Activated T-helper 1 cell treated with anti-CD3 and anti-CD28 coated beads, Interleukin-12 subunit alpha, Interleukin-12 subunit beta, Interleukin-2, Interleukin-4 antibody, amounts not matched to agents 30 ng/mL and 10 ng/mL and 1 ng/mL, durations not matched to agents 14 hours and 24 hours and 36 hours (primary cell): ENCODE measurements at regions not wholly inside any gene's neighbourhood (a gene's known extent, or its start where the extent isn't known, plus 50 kb on each side); places are given as distances from the start of the nearest gene placed in this dataset.

Source experiments
- DNase-seq: peaks from one replicate; pipeline ENCODE4 v3.0.0; 2021; ENCODE audit warnings: low spot score
- H3K27ac Mint-ChIP-seq: one replicate; pipeline ENCODE4 v1.8.0; 2021; ENCODE audit warnings: mild to moderate bottlenecking, mixed read lengths
- H3K27me3 Mint-ChIP-seq: one replicate; pipeline ENCODE4 v1.8.0; 2022; ENCODE audit warnings: mild to moderate bottlenecking, moderate library complexity, mixed read lengths; ENCODE audit not compliant: insufficient read depth
- H3K36me3 Mint-ChIP-seq: one replicate; pipeline ENCODE4 v1.8.0; 2021; ENCODE audit warnings: low read depth, mixed read lengths
- H3K4me1 Mint-ChIP-seq: one replicate; pipeline ENCODE4 v1.8.0; 2021; ENCODE audit warnings: low read depth, mixed read lengths
- H3K4me3 Mint-ChIP-seq: one replicate; pipeline ENCODE4 v1.8.0; 2021; ENCODE audit warnings: mild to moderate bottlenecking, moderate library complexity, mixed read lengths
- H3K9me3 Mint-ChIP-seq: one replicate; pipeline ENCODE4 v1.8.0; 2021; ENCODE audit warnings: mixed read lengths
- intact Hi-C: fragments of 100-400 bp; cut with micrococcal nuclease; formaldehyde crosslinking; loops from one replicate; pipeline ENCODE4 v1.15.1; 2024

DNA sequence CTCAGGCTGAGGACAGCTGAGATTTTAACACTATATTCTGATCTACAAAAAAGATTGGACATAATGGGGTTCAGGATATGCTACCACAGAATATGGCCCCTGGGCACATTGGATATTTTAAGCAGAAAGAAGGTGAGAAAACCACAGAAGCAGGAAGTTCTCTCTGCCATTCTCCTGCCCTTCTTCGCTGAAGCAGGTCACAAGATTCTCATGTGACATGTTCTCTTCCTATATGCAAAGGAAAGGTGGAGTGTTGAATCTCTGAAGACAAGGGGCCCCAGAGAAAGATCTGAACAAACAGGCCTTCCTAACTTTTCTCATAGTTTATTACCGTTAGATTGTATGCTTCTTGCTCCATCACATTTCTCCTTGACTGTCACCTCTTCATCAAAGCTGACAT lies 285.7 kb downstream of the S1PR1 start:
- H3K9me3 Mint-ChIP-seq, result no peaks in the 10 kb centered on the region
- no peaks in the 10 kb centered on the region for H3K36me3 Mint-ChIP-seq
- intact Hi-C loops, result no loop called here
- DNase-seq, result no peak
- H3K27me3 Mint-ChIP-seq, result peaks cover 14% of the 10 kb centered on the region
- H3K4me1 Mint-ChIP-seq, result no peaks in the 10 kb centered on the region
- H3K4me3 Mint-ChIP-seq, result no peak overlapping the region
- no peak overlapping the region for H3K27ac Mint-ChIP-seq

DNA sequence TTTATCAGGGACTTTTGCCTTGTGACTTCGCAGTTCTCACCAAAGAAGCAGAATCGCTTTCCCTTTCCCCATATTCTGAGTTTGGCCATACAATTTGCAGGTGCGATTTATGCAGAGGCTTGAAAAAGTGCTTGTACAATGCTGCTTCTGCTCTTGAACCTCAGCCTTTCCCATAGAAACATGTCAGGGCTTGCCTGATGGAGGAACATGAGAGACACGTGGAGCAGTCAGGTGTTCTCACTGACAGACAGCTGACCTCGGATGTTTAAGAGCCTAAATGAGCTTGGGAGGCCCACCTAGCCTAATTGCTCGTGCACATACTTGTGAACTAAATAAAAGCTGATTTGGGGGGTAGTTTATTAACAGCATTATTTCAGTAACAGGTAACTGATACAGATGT lies 290.0 kb downstream of the S1PR1 start:
- H3K4me3 Mint-ChIP-seq, result no peak overlapping the region
- H3K4me1 Mint-ChIP-seq, result no peaks in the 10 kb centered on the region
- no peak for DNase-seq
- no peaks in the 10 kb centered on the region for H3K9me3 Mint-ChIP-seq
- no peak overlapping the region for H3K27ac Mint-ChIP-seq
- intact Hi-C loops, result no loop called here
- peaks cover 3% of the 10 kb centered on the region for H3K27me3 Mint-ChIP-seq
- no peaks in the 10 kb centered on the region for H3K36me3 Mint-ChIP-seq

GRCh38 chr1:101532377-101532776 lies 295.6 kb downstream of the S1PR1 start:
- Mint-ChIP-seq H3K4me1 (no peaks in the 10 kb centered on the region), H3K27me3 (peaks cover 3% of the 10 kb centered on the region), H3K4me3 (no peak overlapping the region), H3K36me3 (no peaks in the 10 kb centered on the region), H3K27ac (no peak overlapping the region), H3K9me3 (no peaks in the 10 kb centered on the region)
- no peak for DNase-seq
- intact Hi-C loops, result no loop called here

- no peak for DNase-seq
- Mint-ChIP-seq H3K4me3 (no peak overlapping the region), H3K27me3 (peaks cover 2% of the 10 kb centered on the region), H3K36me3 (no peaks in the 10 kb centered on the region), H3K27ac (no peak overlapping the region), H3K4me1 (no peaks in the 10 kb centered on the region), H3K9me3 (no peaks in the 10 kb centered on the region)
- intact Hi-C loops, result no loop called here
These were observed 303.3 kb downstream of the S1PR1 start for GRCh38 chr1:101540161-101540560.

- intact Hi-C loops, result no loop called here
- DNase-seq, result no peak
- Mint-ChIP-seq H3K9me3 (no peaks in the 10 kb centered on the region), H3K27me3 (peaks cover 2% of the 10 kb centered on the region), H3K27ac (no peak overlapping the region), H3K4me3 (no peak overlapping the region), H3K36me3 (no peaks in the 10 kb centered on the region), H3K4me1 (no peaks in the 10 kb centered on the region)
These were observed 310.1 kb downstream of the S1PR1 start for GRCh38 chr1:101546885-101547284.

DNA sequence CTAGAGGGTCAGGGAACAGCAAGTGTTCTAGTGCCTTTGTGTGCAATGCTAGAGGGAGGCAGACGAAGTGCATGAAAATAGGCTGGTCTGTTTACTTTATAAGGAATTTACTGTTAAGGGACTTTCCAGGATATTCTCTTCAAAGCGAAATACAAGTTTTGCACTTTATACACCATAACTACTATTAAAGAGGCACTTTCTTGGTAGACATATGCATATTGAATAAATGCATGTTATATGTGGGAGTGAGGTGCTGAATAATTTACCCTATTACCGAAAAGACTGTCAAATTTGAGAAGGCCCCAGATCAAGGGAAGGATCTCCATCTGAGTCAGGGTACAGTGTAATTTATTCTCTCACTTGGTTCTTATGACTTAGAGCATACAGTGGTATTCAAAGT lies 310.5 kb downstream of the S1PR1 start:
- H3K4me3 Mint-ChIP-seq, result no peak overlapping the region
- intact Hi-C loops, result no loop called here
- peaks cover 2% of the 10 kb centered on the region for H3K27me3 Mint-ChIP-seq
- no peaks in the 10 kb centered on the region for H3K36me3 Mint-ChIP-seq
- no peaks in the 10 kb centered on the region for H3K4me1 Mint-ChIP-seq
- no peak overlapping the region for H3K27ac Mint-ChIP-seq
- no peak for DNase-seq
- no peaks in the 10 kb centered on the region for H3K9me3 Mint-ChIP-seq

- H3K27ac Mint-ChIP-seq, result no peak overlapping the region
- no peaks in the 10 kb centered on the region for H3K4me1 Mint-ChIP-seq
- H3K27me3 Mint-ChIP-seq, result peaks cover 2% of the 10 kb centered on the region
- no peaks in the 10 kb centered on the region for H3K9me3 Mint-ChIP-seq
- no peak overlapping the region for H3K4me3 Mint-ChIP-seq
- no peaks in the 10 kb centered on the region for H3K36me3 Mint-ChIP-seq
- intact Hi-C loops, result no loop called here
- DNase-seq, result no peak
These were observed 311.6 kb downstream of the S1PR1 start for GRCh38 chr1:101548376-101548775.

GRCh38 chr1:101550581-101550980 lies 313.8 kb downstream of the S1PR1 start:
- H3K27me3 Mint-ChIP-seq, result no peaks in the 10 kb centered on the region
- H3K27ac Mint-ChIP-seq, result no peak overlapping the region
- H3K4me3 Mint-ChIP-seq, result no peak overlapping the region
- H3K4me1 Mint-ChIP-seq, result no peaks in the 10 kb centered on the region
- intact Hi-C loops, result no loop called here
- no peaks in the 10 kb centered on the region for H3K9me3 Mint-ChIP-seq
- no peak for DNase-seq
- no peaks in the 10 kb centered on the region for H3K36me3 Mint-ChIP-seq

GRCh38 chr1:101566883-101567538 lies 330.2 kb downstream of the S1PR1 start:
- H3K4me3 Mint-ChIP-seq, result no peak overlapping the region
- H3K4me1 Mint-ChIP-seq, result no peaks in the 10 kb centered on the region
- no peaks in the 10 kb centered on the region for H3K36me3 Mint-ChIP-seq
- no peak for DNase-seq
- H3K27me3 Mint-ChIP-seq, result peaks cover 5% of the 10 kb centered on the region
- H3K9me3 Mint-ChIP-seq, result no peaks in the 10 kb centered on the region
- intact Hi-C loops, result loop anchor here (1.0 to 5.0 kb wide), 4 partner anchors 47 to 645 kb away; no protein-coding TSS in a partner anchor
- no peak overlapping the region for H3K27ac Mint-ChIP-seq

GRCh38 chr1:101567582-101568189 lies 330.9 kb downstream of the S1PR1 start:
- Mint-ChIP-seq H3K27ac (no peak overlapping the region), H3K36me3 (no peaks in the 10 kb centered on the region), H3K27me3 (peaks cover 5% of the 10 kb centered on the region), H3K9me3 (no peaks in the 10 kb centered on the region), H3K4me3 (no peak overlapping the region), H3K4me1 (no peaks in the 10 kb centered on the region)
- peak; percentile 16 for DNase-seq
- intact Hi-C loops, result loop anchor here (1.0 to 5.0 kb wide), 4 partner anchors 47 to 645 kb away; no protein-coding TSS in a partner anchor

GRCh38 chr1:101587741-101588140 lies 350.9 kb downstream of the S1PR1 start:
- intact Hi-C loops, result no loop called here
- Mint-ChIP-seq H3K27ac (no peak overlapping the region), H3K27me3 (no peaks in the 10 kb centered on the region), H3K4me1 (no peaks in the 10 kb centered on the region), H3K9me3 (no peaks in the 10 kb centered on the region), H3K36me3 (no peaks in the 10 kb centered on the region), H3K4me3 (no peak overlapping the region)
- no peak for DNase-seq

- Mint-ChIP-seq H3K4me1 (no peaks in the 10 kb centered on the region), H3K36me3 (no peaks in the 10 kb centered on the region), H3K27ac (no peak overlapping the region), H3K4me3 (no peak overlapping the region), H3K9me3 (no peaks in the 10 kb centered on the region), H3K27me3 (no peaks in the 10 kb centered on the region)
- DNase-seq, result no peak
- intact Hi-C loops, result no loop called here
These were observed 351.9 kb downstream of the S1PR1 start for GRCh38 chr1:101588677-101589076.

DNA sequence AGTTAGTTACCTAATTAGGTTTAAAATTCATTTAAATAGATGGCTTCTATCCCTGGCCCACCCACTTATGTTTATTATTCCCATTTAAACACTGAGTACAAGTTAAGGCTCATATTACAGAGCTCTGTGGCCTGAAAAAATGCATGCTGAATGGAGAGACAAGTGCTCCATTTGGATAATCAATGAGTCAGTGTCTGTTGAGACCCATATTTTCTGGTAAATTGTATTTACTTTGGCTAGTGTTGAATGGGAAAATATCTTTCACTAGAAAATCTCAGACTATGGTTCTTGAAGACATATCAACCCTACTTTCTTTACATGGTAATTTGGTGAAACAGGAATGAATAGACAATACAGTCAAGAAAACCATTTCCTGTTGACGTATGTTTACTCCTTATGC lies 356.0 kb downstream of the S1PR1 start:
- intact Hi-C loops, result no loop called here
- Mint-ChIP-seq H3K36me3 (no peaks in the 10 kb centered on the region), H3K4me3 (no peak overlapping the region), H3K27ac (no peak overlapping the region), H3K4me1 (no peaks in the 10 kb centered on the region), H3K27me3 (peaks cover 3% of the 10 kb centered on the region), H3K9me3 (no peaks in the 10 kb centered on the region)
- no peak for DNase-seq
